H9 (cell line): ENCODE measurements at regions not wholly inside any gene's neighbourhood (a gene's known extent, or its start where the extent isn't known, plus 50 kb on each side); places are given as distances from the start of the nearest gene placed in this dataset.
"Not testable (repeated sequence)": the region's sequence is repeated elsewhere in the genome, so short reads cannot be mapped to it uniquely, and the experiment has no call there.

ENCODE experiments used
- DNase-seq: peaks from one replicate; pipeline ENCODE4 v3.0.0-alpha.2; 2017
- H2AFZ ChIP-seq: one replicate; pipeline ENCODE4 v1.6.1; 2013; ENCODE audit warnings: mild to moderate bottlenecking, low read length, control low read depth, moderate library complexity
- H2AK5ac ChIP-seq: 2 replicates; pipeline ENCODE4 v1.6.1; 2013; ENCODE audit warnings: low read length, control low read depth, mixed read lengths; ENCODE audit not compliant: insufficient read length
- H2BK120ac ChIP-seq: one replicate; pipeline ENCODE4 v1.6.1; 2013; ENCODE audit warnings: low read depth, mild to moderate bottlenecking, low read length, control low read depth, inconsistent platforms; ENCODE audit not compliant: poor library complexity, severe bottlenecking
- H2BK12ac ChIP-seq: 2 replicates; pipeline ENCODE4 v1.6.1; 2013; ENCODE audit warnings: low read length, control low read depth, mixed read lengths, low read depth; ENCODE audit not compliant: insufficient read length
- H2BK15ac ChIP-seq: 2 replicates; pipeline ENCODE4 v1.6.1; 2013; ENCODE audit warnings: low read depth, low read length, control low read depth
- H2BK20ac ChIP-seq: one replicate; pipeline ENCODE4 v1.6.1; 2013; ENCODE audit warnings: low read depth, mild to moderate bottlenecking, low read length, control low read depth, inconsistent platforms; ENCODE audit not compliant: poor library complexity, severe bottlenecking
- H2BK5ac ChIP-seq: 2 replicates; pipeline ENCODE4 v1.6.1; 2013; ENCODE audit warnings: low read length, control low read depth, mixed read lengths; ENCODE audit not compliant: insufficient read length
- H3K14ac ChIP-seq: 2 replicates; pipeline ENCODE4 v1.6.1; 2013; ENCODE audit warnings: low read length, control low read depth; ENCODE audit not compliant: insufficient read depth
- H3K18ac ChIP-seq: 2 replicates; pipeline ENCODE4 v1.6.1; 2013; ENCODE audit warnings: low read depth, mild to moderate bottlenecking, mixed read lengths, low read length, control low read depth; ENCODE audit not compliant: insufficient read length
- H3K23ac ChIP-seq: 2 replicates; pipeline ENCODE4 v1.6.1; 2013; ENCODE audit warnings: low read length, control low read depth, mixed read lengths, low read depth; ENCODE audit not compliant: insufficient read length
- H3K23me2 ChIP-seq: 2 replicates; pipeline ENCODE4 v1.6.1; 2013; ENCODE audit warnings: low read depth, mild to moderate bottlenecking, mixed read lengths, low read length, control low read depth; ENCODE audit not compliant: insufficient read length, poor library complexity, severe bottlenecking
- H3K27ac ChIP-seq: 2 replicates; pipeline ENCODE4 v1.5.1; 2013; ENCODE audit warnings: low read length, control low read depth, mixed read lengths, low read depth; ENCODE audit not compliant: insufficient read length
- H3K27me3 ChIP-seq: 2 replicates; pipeline ENCODE4 v1.6.1; 2013; ENCODE audit warnings: low read length, control low read depth, inconsistent platforms; ENCODE audit not compliant: insufficient read depth
- H3K4ac ChIP-seq: 2 replicates; pipeline ENCODE4 v1.6.1; 2013; ENCODE audit warnings: low read depth, mild to moderate bottlenecking, control low read depth, inconsistent platforms, low read length, moderate library complexity
- H3K4me1 ChIP-seq: 2 replicates; pipeline ENCODE4 v1.6.1; 2013; ENCODE audit warnings: low read length, control low read depth, inconsistent platforms; ENCODE audit not compliant: insufficient read depth
- H3K4me2 ChIP-seq: 2 replicates; pipeline ENCODE4 v1.6.1; 2013; ENCODE audit warnings: low read length, control low read depth, mixed read lengths; ENCODE audit not compliant: insufficient read length, insufficient read depth
- H3K56ac ChIP-seq: 2 replicates; pipeline ENCODE4 v1.6.1; 2013; ENCODE audit warnings: low read depth, mild to moderate bottlenecking, mixed read lengths, low read length, control low read depth; ENCODE audit not compliant: insufficient read length
- H3K79me1 ChIP-seq: 2 replicates; pipeline ENCODE4 v1.6.1; 2013; ENCODE audit warnings: low read depth, mild to moderate bottlenecking, moderate library complexity, low read length, control low read depth, inconsistent platforms; ENCODE audit not compliant: insufficient read depth, poor library complexity, severe bottlenecking
- H3K79me2 ChIP-seq: 2 replicates; pipeline ENCODE4 v1.6.1; 2013; ENCODE audit warnings: low read length, control low read depth, inconsistent platforms; ENCODE audit not compliant: insufficient read depth
- H3K9ac ChIP-seq: 2 replicates; pipeline ENCODE4 v1.6.1; 2013; ENCODE audit warnings: low read length, control low read depth, mixed read lengths; ENCODE audit not compliant: insufficient read length; ENCODE audit errors: extremely low read depth
- H3K9me3 ChIP-seq: one replicate; pipeline ENCODE4 v1.6.1; 2013; ENCODE audit warnings: low read depth, low read length, inconsistent platforms; ENCODE audit not compliant: control insufficient read depth
- H3T11ph ChIP-seq: one replicate; pipeline ENCODE4 v1.6.1; 2013; ENCODE audit warnings: mild to moderate bottlenecking, low read length, control low read depth, inconsistent platforms
- H4K20me1 ChIP-seq: one replicate; pipeline ENCODE4 v1.6.1; 2013; ENCODE audit not compliant: control insufficient read depth, insufficient read length, insufficient read depth
- H4K5ac ChIP-seq: 2 replicates; pipeline ENCODE4 v1.6.1; 2013; ENCODE audit warnings: low read depth, mild to moderate bottlenecking, mixed read lengths, low read length, control low read depth; ENCODE audit not compliant: insufficient read length
- H4K8ac ChIP-seq: replicated peaks from 2 replicates; pipeline ENCODE4 v1.6.1; 2013; ENCODE audit warnings: low read length, control low read depth, mixed read lengths, low read depth; ENCODE audit not compliant: insufficient read length
- H4K91ac ChIP-seq: 2 replicates; pipeline ENCODE4 v1.6.1; 2013; ENCODE audit warnings: low read depth, mild to moderate bottlenecking, moderate library complexity, mixed read lengths, low read length, control low read depth; ENCODE audit not compliant: insufficient read length
- H3K27ac Mint-ChIP-seq, 3 experiments: 2 replicates in 2 of 3; 3 replicates in 1 of 3; pipeline ENCODE4 v1.8.0; 2020 to 2021; ENCODE audit warnings: mixed read lengths in 3 of 3, mild to moderate bottlenecking in 1 of 3, moderate library complexity in 1 of 3
- H3K27me3 Mint-ChIP-seq: 2 replicates; pipeline ENCODE4 v1.8.0; 2021; ENCODE audit warnings: low read depth, mild to moderate bottlenecking, moderate library complexity, mixed read lengths
- H3K36me3 Mint-ChIP-seq, 3 experiments: 2 replicates in 2 of 3; 3 replicates in 1 of 3; pipeline ENCODE4 v1.8.0; 2020 to 2021; ENCODE audit warnings: low read depth in 3 of 3, mixed read lengths in 3 of 3; ENCODE audit not compliant: insufficient read depth in 1 of 3
- H3K4me1 Mint-ChIP-seq, 2 experiments: 2 replicates each; pipeline ENCODE4 v1.8.0; 2020; ENCODE audit warnings: mixed read lengths in 2 of 2
- H3K4me3 Mint-ChIP-seq, 2 experiments: 2 replicates in 1 of 2; 3 replicates in 1 of 2; pipeline ENCODE4 v1.8.0; 2020 to 2021; ENCODE audit warnings: mild to moderate bottlenecking in 2 of 2, mixed read lengths in 2 of 2, moderate library complexity in 1 of 2
- H3K9me3 Mint-ChIP-seq, 2 experiments: 2 replicates in 1 of 2; 3 replicates in 1 of 2; pipeline ENCODE4 v1.8.0; 2020; ENCODE audit warnings: mild to moderate bottlenecking in 2 of 2, mixed read lengths in 2 of 2, moderate library complexity in 1 of 2
- WGBS: extraction: QIAGEN DNeasy Blood & Tissue Kit; methylation state at CpG from one replicate; pipeline ENCODE4 v1.1.7; 2013; ENCODE audit warnings: missing lambda C conversion rate, low lambda C conversion rate, mixed read lengths; ENCODE audit not compliant: insufficient read length; ENCODE audit errors: extremely low coverage; 5-methylcytosine and 5-hydroxymethylcytosine counted together
- TF ChIP-seq, protein P1 (sequence below): fragments of 200-600 bp; sonication (generic); conservative IDR thresholded peaks from 3 replicates; pipeline ENCODE4 v1.8.0; 2021; ENCODE audit warnings: antibody characterized with exemption, mild to moderate bottlenecking

DNA sequence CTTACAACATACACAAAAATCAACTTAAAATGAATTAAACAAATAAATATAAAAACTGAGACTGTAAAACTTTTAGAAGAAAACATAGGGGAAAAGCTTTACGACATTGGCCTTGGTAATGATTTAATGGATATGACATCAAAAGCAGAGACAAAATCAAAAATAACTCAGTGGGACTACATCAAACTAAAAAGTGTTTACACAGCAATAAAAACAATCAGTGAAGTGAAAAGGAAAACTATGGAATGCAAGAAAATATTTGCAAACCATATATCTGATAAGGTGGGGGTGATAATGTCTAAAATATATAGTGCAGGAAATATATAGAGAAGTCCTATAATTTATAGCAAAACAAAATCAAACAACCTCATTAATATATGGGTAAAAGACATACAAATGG is 364.4 kb upstream of the INTU start:
- H3K9me3 Mint-ChIP-seq, result peaks cover 10 to 21% of the 10 kb centered on the region in 2 experiments; a peak in 4 of 5 replicates
- no peak overlapping the region for H3K23ac ChIP-seq
- no peak overlapping the region for H2AFZ ChIP-seq
- no peak overlapping the region for H3K4me3 Mint-ChIP-seq
- H3K36me3 Mint-ChIP-seq, result peaks cover 3 to 18% (median 10%) of the 10 kb centered on the region in 3 experiments
- no peak overlapping the region for H3K18ac ChIP-seq
- H3K4me2 ChIP-seq, result no peak overlapping the region
- no peak overlapping the region for H2BK15ac ChIP-seq
- H2BK20ac ChIP-seq, result no peak overlapping the region
- H3K4ac ChIP-seq, result no peak overlapping the region
- no peak overlapping the region for H3K27ac Mint-ChIP-seq
- no peak for DNase-seq
- TF ChIP-seq, protein P1, sequence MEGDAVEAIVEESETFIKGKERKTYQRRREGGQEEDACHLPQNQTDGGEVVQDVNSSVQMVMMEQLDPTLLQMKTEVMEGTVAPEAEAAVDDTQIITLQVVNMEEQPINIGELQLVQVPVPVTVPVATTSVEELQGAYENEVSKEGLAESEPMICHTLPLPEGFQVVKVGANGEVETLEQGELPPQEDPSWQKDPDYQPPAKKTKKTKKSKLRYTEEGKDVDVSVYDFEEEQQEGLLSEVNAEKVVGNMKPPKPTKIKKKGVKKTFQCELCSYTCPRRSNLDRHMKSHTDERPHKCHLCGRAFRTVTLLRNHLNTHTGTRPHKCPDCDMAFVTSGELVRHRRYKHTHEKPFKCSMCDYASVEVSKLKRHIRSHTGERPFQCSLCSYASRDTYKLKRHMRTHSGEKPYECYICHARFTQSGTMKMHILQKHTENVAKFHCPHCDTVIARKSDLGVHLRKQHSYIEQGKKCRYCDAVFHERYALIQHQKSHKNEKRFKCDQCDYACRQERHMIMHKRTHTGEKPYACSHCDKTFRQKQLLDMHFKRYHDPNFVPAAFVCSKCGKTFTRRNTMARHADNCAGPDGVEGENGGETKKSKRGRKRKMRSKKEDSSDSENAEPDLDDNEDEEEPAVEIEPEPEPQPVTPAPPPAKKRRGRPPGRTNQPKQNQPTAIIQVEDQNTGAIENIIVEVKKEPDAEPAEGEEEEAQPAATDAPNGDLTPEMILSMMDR, result no peak
- H2BK12ac ChIP-seq, result no peak overlapping the region
- no peak overlapping the region for H3K56ac ChIP-seq
- H2BK120ac ChIP-seq, result no peak overlapping the region
- H3K27me3 ChIP-seq, result no peaks in the 10 kb centered on the region
- no peaks in the 10 kb centered on the region for H3K79me1 ChIP-seq
- H3K4me1 ChIP-seq, result no peaks in the 10 kb centered on the region
- no peak overlapping the region for H4K5ac ChIP-seq
- H2AK5ac ChIP-seq, result no peak overlapping the region
- peaks cover 4% of the 10 kb centered on the region for H3K9me3 ChIP-seq
- no CpG with 5 or more reads among the region's 1 CpG for WGBS
- H3K27me3 Mint-ChIP-seq, result no peaks in the 10 kb centered on the region
- no peak overlapping the region for H3K14ac ChIP-seq
- no peaks in the 10 kb centered on the region for H3K23me2 ChIP-seq
- no peak overlapping the region for H3K27ac ChIP-seq
- no peak overlapping the region for H2BK5ac ChIP-seq
- no peak overlapping the region for H3K9ac ChIP-seq
- no peak overlapping the region for H4K91ac ChIP-seq
- H3K79me2 ChIP-seq, result no peaks in the 10 kb centered on the region
- H3K4me1 Mint-ChIP-seq, result no peaks in the 10 kb centered on the region
- H4K20me1 ChIP-seq, result no peaks in the 10 kb centered on the region
- no peak overlapping the region for H3T11ph ChIP-seq
- H4K8ac ChIP-seq, result no peak overlapping the region

DNA sequence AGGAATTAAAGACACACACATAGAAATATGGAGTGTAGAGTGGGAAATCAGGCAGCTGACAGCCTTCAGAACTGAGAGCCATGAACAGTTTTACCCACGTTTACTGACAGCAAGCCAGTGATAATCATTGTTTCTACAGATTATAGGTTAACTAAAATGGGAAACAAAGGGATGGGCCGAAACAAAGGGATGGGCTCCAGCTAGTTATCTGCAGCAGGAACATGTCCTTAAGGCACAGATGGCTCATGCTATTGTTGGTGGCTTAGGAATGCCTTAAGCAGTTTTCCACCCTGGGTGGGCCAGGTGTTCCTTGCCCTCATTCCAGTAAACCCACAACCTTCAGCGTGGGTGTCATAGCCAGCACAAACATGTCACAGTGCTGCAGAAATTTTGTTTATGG is 355.7 kb upstream of the INTU start:
- not testable (repeated sequence) for H4K91ac ChIP-seq, H3K4me2 ChIP-seq, H3T11ph ChIP-seq, H2BK5ac ChIP-seq, H3K18ac ChIP-seq, H3K27ac Mint-ChIP-seq, H4K8ac ChIP-seq, H2BK120ac ChIP-seq, H3K23me2 ChIP-seq, H3K79me2 ChIP-seq, H2BK20ac ChIP-seq, H3K4ac ChIP-seq, H3K4me1 ChIP-seq, H3K27ac ChIP-seq, H3K14ac ChIP-seq, H3K23ac ChIP-seq, H3K9me3 ChIP-seq, H2AK5ac ChIP-seq, H4K5ac ChIP-seq, H2BK12ac ChIP-seq, H3K56ac ChIP-seq, H4K20me1 ChIP-seq, H2BK15ac ChIP-seq, H3K79me1 ChIP-seq, H3K9ac ChIP-seq, H3K27me3 ChIP-seq, H2AFZ ChIP-seq, H3K4me1 Mint-ChIP-seq, H3K27me3 Mint-ChIP-seq, DNase-seq, H3K4me3 Mint-ChIP-seq
- H3K9me3 Mint-ChIP-seq, result peaks cover 24 to 34% of the 10 kb centered on the region in 2 experiments
- WGBS, result no CpG with 5 or more reads among the region's 3 CpGs
- H3K36me3 Mint-ChIP-seq, result peaks cover 7 to 38% (median 19%) of the 10 kb centered on the region in 3 experiments
